ENCODE measurements at regions not wholly inside any gene's neighbourhood (a gene's known extent, or its start where the extent isn't known, plus 50 kb on each side); places are given as distances from the start of the nearest gene placed in this dataset.

DNA sequence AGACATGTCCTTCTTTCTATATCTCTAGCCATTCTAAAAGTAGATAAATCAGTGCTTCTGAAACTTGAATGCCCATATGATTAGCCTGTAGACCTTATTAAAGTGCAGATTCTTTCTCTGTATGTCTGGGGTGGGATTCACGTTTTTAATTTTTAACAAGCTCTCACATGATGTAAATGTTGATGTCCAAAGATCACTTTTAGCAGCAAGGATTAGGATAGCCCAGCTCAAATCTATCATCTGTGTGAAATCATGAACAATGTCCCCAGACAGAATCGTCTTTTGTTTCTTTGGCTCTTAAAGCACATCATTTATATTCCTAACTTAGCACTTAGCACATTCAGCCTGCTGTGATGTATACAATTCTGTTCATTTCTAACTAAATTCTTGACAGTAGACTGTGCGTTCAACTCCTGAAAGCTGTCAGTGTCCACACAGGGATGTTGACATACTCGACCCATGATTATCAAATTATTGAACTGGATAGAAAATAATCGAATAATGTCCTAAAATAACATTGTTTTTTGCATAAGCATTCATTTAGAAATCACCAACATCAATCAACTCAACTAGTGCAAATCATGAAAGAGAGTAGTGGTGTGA, 102.1 kb upstream of the MLIP start:
- TF ChIP-seq, protein P1, sequence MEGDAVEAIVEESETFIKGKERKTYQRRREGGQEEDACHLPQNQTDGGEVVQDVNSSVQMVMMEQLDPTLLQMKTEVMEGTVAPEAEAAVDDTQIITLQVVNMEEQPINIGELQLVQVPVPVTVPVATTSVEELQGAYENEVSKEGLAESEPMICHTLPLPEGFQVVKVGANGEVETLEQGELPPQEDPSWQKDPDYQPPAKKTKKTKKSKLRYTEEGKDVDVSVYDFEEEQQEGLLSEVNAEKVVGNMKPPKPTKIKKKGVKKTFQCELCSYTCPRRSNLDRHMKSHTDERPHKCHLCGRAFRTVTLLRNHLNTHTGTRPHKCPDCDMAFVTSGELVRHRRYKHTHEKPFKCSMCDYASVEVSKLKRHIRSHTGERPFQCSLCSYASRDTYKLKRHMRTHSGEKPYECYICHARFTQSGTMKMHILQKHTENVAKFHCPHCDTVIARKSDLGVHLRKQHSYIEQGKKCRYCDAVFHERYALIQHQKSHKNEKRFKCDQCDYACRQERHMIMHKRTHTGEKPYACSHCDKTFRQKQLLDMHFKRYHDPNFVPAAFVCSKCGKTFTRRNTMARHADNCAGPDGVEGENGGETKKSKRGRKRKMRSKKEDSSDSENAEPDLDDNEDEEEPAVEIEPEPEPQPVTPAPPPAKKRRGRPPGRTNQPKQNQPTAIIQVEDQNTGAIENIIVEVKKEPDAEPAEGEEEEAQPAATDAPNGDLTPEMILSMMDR (IDR thresholded peaks at IDR 0.05), result no peak

DNA sequence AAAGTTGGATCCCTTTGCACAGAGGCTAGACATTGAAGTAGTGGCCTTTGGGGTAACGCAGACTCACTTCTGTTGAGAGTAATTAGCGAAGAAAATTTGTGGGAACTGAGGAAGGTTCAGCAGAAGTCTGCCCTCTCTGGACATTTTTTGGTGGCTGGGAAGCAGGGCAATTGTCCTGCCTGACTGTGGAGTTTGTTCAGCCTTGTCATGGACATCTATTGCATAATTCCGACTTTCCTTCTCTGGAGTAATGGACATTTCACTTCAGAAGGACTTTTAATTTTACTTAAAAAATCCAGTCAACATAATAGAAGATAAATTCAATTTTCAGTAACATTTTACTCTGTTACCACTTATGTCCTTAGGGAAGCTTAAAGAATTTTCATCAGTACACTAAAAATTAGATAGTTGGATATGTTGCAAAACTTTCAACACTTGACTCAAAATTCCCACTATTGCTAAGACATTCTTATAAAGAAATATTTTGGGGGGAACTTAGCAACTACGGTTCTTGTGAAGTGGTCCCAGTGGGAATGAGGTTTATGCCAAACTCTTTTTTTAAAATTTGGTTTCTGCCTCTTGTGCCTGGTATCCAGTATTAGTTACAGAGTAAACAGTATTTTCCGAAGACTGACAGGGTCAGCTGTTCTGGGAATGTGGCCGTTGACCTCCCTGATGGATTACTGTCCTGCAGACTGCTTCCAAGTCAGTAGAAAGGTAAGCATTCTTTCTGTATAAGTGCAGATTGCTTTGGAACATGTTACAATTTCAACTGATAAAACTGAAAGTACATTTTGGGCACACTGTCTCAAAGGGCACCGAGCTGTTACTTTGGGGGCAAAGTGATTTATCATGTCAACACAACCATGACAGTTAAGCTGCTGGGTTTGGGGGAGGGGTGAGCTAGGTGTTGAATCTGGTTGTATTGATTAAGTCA, 100.6 kb upstream of the MLIP start:
- TF ChIP-seq, protein P1 (IDR thresholded peaks at IDR 0.05), result no peak

GRCh38 chr6:54011277-54011648, 100.0 kb upstream of the MLIP start:
- TF ChIP-seq, protein P1 (IDR thresholded peaks at IDR 0.05), result no peak

DNA sequence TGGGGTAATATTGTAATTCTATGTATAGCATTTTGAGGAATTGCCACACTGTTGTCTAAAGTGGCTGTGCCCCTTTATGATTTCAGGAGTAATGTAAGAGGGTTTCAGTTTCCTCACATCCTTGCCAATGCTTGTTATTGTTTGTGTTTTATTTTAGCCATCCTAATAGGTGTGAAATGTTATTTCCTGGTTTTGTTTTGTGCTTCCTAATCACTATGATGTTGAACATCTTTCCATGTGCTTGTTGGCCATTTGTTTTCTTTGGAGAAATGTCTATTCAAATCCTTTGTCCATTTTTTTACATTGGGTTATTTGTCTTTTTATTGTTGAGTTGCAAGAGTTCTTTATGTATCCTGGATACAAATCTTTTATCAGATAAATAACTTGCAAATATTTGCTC, 97.3 kb upstream of the MLIP start:
- TF ChIP-seq, protein P1 (IDR thresholded peaks at IDR 0.05), result no peak

DNA sequence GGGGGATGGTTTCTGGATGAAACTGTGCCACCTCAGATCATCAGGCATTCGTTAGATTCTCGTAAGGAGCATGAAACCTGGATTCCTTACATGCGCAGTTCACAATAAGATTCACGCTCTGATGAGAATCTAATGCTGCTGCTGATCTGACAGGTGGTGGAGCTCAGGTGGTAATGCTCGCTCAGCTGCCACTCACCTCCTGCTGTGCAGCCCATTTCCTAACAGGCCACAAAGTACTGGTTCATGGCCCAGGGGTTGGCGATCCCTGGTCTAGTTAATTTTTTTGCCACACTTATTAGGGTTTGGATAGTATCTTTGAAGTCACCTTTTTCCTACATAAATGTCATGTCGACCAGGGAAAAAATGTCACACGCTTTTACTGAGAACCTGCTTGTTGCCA, 96.8 kb upstream of the MLIP start:
- TF ChIP-seq, protein P1 (IDR thresholded peaks at IDR 0.05), result no peak

DNA sequence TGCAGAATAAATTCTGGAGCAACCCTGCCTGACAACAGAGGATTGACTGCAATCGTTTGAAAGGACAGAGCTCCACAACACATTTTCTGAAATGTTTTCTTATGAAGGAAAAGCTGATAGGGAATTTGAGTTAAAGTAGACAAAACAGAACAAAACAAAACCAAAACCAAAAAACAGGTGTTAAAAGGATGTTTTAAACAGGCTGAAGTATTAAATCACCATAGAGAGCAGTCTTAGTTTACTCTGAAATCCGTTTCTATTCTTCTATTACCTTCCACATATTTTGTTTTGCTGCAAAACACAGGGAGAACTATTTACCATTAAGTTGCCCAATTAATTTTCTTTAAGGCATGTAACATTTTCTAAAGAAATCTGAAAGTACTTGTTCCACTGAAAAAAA, 93.4 kb upstream of the MLIP start:
- TF ChIP-seq, protein P1 (IDR thresholded peaks at IDR 0.05), result no peak

DNA sequence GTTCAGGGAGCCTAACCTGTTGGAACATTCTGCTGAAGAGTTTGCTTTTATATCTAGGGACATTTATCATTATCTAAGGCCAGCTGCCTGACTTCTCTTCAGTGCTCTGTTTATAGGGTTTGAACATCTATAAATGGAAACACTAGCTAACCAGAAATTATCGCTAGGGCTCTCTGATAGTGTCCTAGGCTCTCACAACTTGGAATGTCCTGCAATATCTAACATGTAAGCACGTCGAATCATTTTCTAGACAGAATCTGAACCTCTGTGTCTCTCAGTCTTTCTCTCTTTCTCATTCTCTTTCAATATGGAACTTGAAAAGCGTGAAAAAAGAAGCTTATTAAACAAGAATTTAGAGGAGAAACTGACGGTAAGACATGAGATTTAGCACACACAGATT, 92.5 kb upstream of the MLIP start:
- TF ChIP-seq, protein P1 (IDR thresholded peaks at IDR 0.05), result no peak
